ENCODE measurements at regions not wholly inside any gene's neighbourhood (a gene's known extent, or its start where the extent isn't known, plus 50 kb on each side); places are given as distances from the start of the nearest gene placed in this dataset.

GRCh38 chr4:167475951-167476350 is 241.7 kb upstream of the SPOCK3 start:
- ChIA-PET POLR2A (ENCODE audit: partially characterized antibody) (no interaction called here), CTCF (ENCODE audit: partially characterized antibody) (no interaction called here)
- Histone ChIP-seq H2AFZ (ENCODE audit: low read length) (no peak overlapping the region), H3K56ac (replicated peaks; ENCODE audit: insufficient read length, low read depth, low read length) (no peak overlapping the region), H3K27ac (ENCODE audit: low read depth, low read length) (no peak overlapping the region), H4K91ac (replicated peaks; ENCODE audit: insufficient read length, low read length) (no peak overlapping the region), H4K5ac (ENCODE audit: insufficient read length, low read depth, low read length) (no peak overlapping the region), H3K36me3 (ENCODE audit: control insufficient read depth in 2 of 4, insufficient read depth in 4 of 4, low read length in 3 of 4) (no peaks in the 10 kb centered on the region), H2BK15ac (ENCODE audit: low read length) (no peak overlapping the region), H3K79me1 (ENCODE audit: low read depth, low read length) (no peaks in the 10 kb centered on the region), H2BK20ac (ENCODE audit: low read length) (no peak overlapping the region), H3K4ac (replicated peaks; ENCODE audit: insufficient read length, low read depth, low read length) (no peak overlapping the region), H3K4me2 (ENCODE audit: insufficient read depth in 1 of 2, low read depth in 2 of 2, low read length in 2 of 2) (no peak overlapping the region), H3K4me3 (ENCODE audit: extremely low read depth in 1 of 4, insufficient read depth in 2 of 4, low read depth in 3 of 4, low read length in 4 of 4) (no peak overlapping the region), H4K20me1 (replicated peaks in 1 of 2; ENCODE audit: control insufficient read depth in 1 of 2, insufficient read depth in 2 of 2, low read length in 2 of 2) (no peaks in the 10 kb centered on the region), H3K23ac (ENCODE audit: insufficient read length) (no peak overlapping the region), H3K79me2 (ENCODE audit: control insufficient read depth in 1 of 2, insufficient read depth in 2 of 2, low read length in 2 of 2) (no peaks in the 10 kb centered on the region), H2BK120ac (replicated peaks; ENCODE audit: low read depth, low read length) (no peak overlapping the region), H3K23me2 (ENCODE audit: low read depth, low read length) (no peaks in the 10 kb centered on the region), H3K4me1 (replicated peaks in 1 of 4; ENCODE audit: control insufficient read depth in 3 of 4, insufficient read depth in 4 of 4, low read length in 3 of 4) (no peaks in the 10 kb centered on the region), H3K18ac (ENCODE audit: extremely low read depth, low read length) (no peak overlapping the region), H3K9ac (replicated peaks in 1 of 4; ENCODE audit: extremely low read depth in 1 of 4, low read depth in 3 of 4, low read length in 3 of 4) (no peak overlapping the region), H3K14ac (ENCODE audit: insufficient read length) (no peak overlapping the region), H3K9me3 (ENCODE audit: insufficient read depth in 2 of 2, low read depth in 1 of 2, low read length in 1 of 2) (no peaks in the 10 kb centered on the region), H2BK12ac (ENCODE audit: low read depth, low read length) (no peak overlapping the region), H3K27me3 (replicated peaks in 1 of 4; ENCODE audit: control insufficient read depth in 3 of 4, extremely low read depth in 1 of 4, insufficient read depth in 3 of 4, low read length in 3 of 4) (no peaks in the 10 kb centered on the region), H2BK5ac (ENCODE audit: low read depth, low read length) (no peak overlapping the region), H2AK5ac (ENCODE audit: low read depth, low read length) (no peak overlapping the region), H4K8ac (ENCODE audit: extremely low read depth, insufficient read depth, low read length) (no peak overlapping the region)
- FAIRE-seq: no peak
- no peak for TF ChIP-seq TEAD4 (IDR thresholded peaks at IDR 0.05; ENCODE audit: low read depth, low read length)
- no peak for TF ChIP-seq RFX5 (IDR thresholded peaks at IDR 0.05; ENCODE audit: borderline replicate concordance, low read depth, low read length)
- TF ChIP-seq ATF2 (IDR thresholded peaks at IDR 0.05; ENCODE audit: low read length): no peak
- no peak for TF ChIP-seq RNF2 (IDR thresholded peaks at IDR 0.05; ENCODE audit: borderline replicate concordance, low read depth, low read length, missing control alignments, poor library complexity, severe bottlenecking)
- TF ChIP-seq SIRT6 (IDR thresholded peaks at IDR 0.05; ENCODE audit: low read length): no peak
- TF ChIP-seq JUND (IDR thresholded peaks at IDR 0.05; ENCODE audit: low read length): no peak
- DNase-seq (ENCODE audit: low read depth in 1 of 2, low spot score in 2 of 2): no peak
- 81% methylated on average over 1 of the region's 1 CpG; no CpG with 5 or more reads in 1 of the 2 experiments for WGBS, 2 experiments (ENCODE audit: extremely low coverage in 1 of 2, insufficient coverage in 1 of 2, insufficient read length in 1 of 2, insufficient replicate concordance in 2 of 2, low coverage in 1 of 2, low lambda C conversion rate in 2 of 2, missing lambda C conversion rate in 1 of 2)
